GF-D8 (cell line): ENCODE measurements at regions not wholly inside any gene's neighbourhood (a gene's known extent, or its start where the extent isn't known, plus 50 kb on each side); places are given as distances from the start of the nearest gene placed in this dataset.
"Not testable (repeated sequence)": the region's sequence is repeated elsewhere in the genome, so short reads cannot be mapped to it uniquely, and the experiment has no call there.

Source experiments
- DNase-seq: peaks from one replicate; lab custom pipeline; 2025; lab: John Stamatoyannopoulos, UW

GRCh38 chr4:163693211-163693610, 198.7 kb downstream of the TMA16 start:
- no peak for DNase-seq

- DNase-seq = no peak
These were observed 199.3 kb downstream of the TMA16 start for GRCh38 chr4:163693776-163694175.

GRCh38 chr4:163694385-163694784, 199.9 kb downstream of the TMA16 start:
- no peak for DNase-seq

GRCh38 chr4:163697121-163697520, 202.6 kb downstream of the TMA16 start:
- DNase-seq = no peak

- not testable (repeated sequence) for DNase-seq
These were observed 205.9 kb downstream of the TMA16 start for GRCh38 chr4:163700383-163700782.

- no peak for DNase-seq
These were observed 207.4 kb downstream of the TMA16 start for GRCh38 chr4:163701916-163702315.

- DNase-seq = no peak
These were observed 208.2 kb downstream of the TMA16 start for GRCh38 chr4:163702736-163703135.

GRCh38 chr4:163703251-163703650, 208.8 kb downstream of the TMA16 start:
- DNase-seq = no peak

GRCh38 chr4:163707873-163708272, 213.4 kb downstream of the TMA16 start:
- DNase-seq = no peak

GRCh38 chr4:163709601-163710000, 215.1 kb downstream of the TMA16 start:
- DNase-seq = no peak

- no peak for DNase-seq
These were observed 215.7 kb downstream of the TMA16 start for GRCh38 chr4:163710158-163710557.

GRCh38 chr4:163724495-163724894, 230.0 kb downstream of the TMA16 start:
- not testable (repeated sequence) for DNase-seq

GRCh38 chr4:163726641-163727040, 232.2 kb downstream of the TMA16 start:
- DNase-seq = no peak

- DNase-seq = no peak
These were observed 236.6 kb downstream of the TMA16 start for GRCh38 chr4:163731071-163731470.

- DNase-seq = no peak
These were observed 238.0 kb downstream of the TMA16 start for GRCh38 chr4:163732473-163732872.

GRCh38 chr4:163736876-163737275, 242.4 kb downstream of the TMA16 start:
- DNase-seq = peak; percentile 18

GRCh38 chr4:163737846-163738245, 243.4 kb downstream of the TMA16 start:
- peak; percentile 3 for DNase-seq

GRCh38 chr4:163738521-163738920, 244.0 kb downstream of the TMA16 start:
- no peak for DNase-seq

- no peak for DNase-seq
These were observed 250.4 kb downstream of the TMA16 start for GRCh38 chr4:163744861-163745260.

- no peak for DNase-seq
These were observed 252.8 kb downstream of the TMA16 start for GRCh38 chr4:163747293-163747692.

- DNase-seq = no peak
These were observed 253.4 kb downstream of the TMA16 start for GRCh38 chr4:163747886-163748285.

- DNase-seq = no peak
These were observed 254.0 kb downstream of the TMA16 start for GRCh38 chr4:163748449-163748848.

GRCh38 chr4:163755013-163755412, 260.5 kb downstream of the TMA16 start:
- DNase-seq = no peak

GRCh38 chr4:163757219-163757618, 262.7 kb downstream of the TMA16 start:
- no peak for DNase-seq

GRCh38 chr4:163758032-163758431, 263.5 kb downstream of the TMA16 start:
- DNase-seq = no peak
